ENCODE measurements at regions not wholly inside any gene's neighbourhood (a gene's known extent, or its start where the extent isn't known, plus 50 kb on each side); places are given as distances from the start of the nearest gene placed in this dataset.

DNA sequence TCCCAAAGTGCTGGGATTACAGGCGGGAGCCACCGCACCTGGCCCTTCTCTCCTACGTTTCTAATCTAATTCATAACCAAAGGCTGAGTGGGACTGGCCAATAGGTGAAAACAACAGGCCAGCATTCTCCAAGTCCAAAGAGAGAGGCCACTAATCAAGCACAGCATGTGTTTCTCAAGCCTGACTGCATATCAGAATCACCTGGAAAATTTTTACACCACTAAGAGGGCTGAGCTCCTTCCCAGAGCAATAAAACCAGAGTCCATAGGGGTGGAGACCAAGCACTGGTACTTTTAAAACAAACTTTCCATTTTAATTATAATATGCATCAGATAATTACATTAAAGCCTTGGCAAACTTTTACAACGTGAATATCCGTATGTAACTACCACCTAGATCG, 254.4 kb downstream of the OPA1 start:
- Histone ChIP-seq H2BK5ac (ENCODE audit: insufficient read length, low read length) (no peak overlapping the region), H3K18ac (ENCODE audit: insufficient read length, low read depth, low read length) (no peak overlapping the region), H2BK120ac (ENCODE audit: low read depth, low read length, poor library complexity, severe bottlenecking) (no peak overlapping the region), H3K4ac (ENCODE audit: low read depth, low read length) (no peak overlapping the region), H3K4me2 (ENCODE audit: insufficient read depth, insufficient read length, low read length) (no peak overlapping the region), H3K23ac (ENCODE audit: insufficient read length, low read depth, low read length) (no peak overlapping the region), H3T11ph (ENCODE audit: low read length) (no peak overlapping the region), H3K14ac (ENCODE audit: insufficient read depth, low read length) (no peak overlapping the region), H2BK12ac (ENCODE audit: insufficient read length, low read depth, low read length) (no peak overlapping the region), H3K4me1 (ENCODE audit: insufficient read depth, low read length) (no peaks in the 10 kb centered on the region; the same call in 1 of the 2 replicates), H3K23me2 (ENCODE audit: insufficient read length, low read depth, low read length, poor library complexity, severe bottlenecking) (no peaks in the 10 kb centered on the region), H4K20me1 (ENCODE audit: control insufficient read depth, insufficient read depth, insufficient read length) (no peaks in the 10 kb centered on the region), H3K56ac (ENCODE audit: insufficient read length, low read depth, low read length) (no peak overlapping the region), H4K91ac (ENCODE audit: insufficient read length, low read depth, low read length) (no peak overlapping the region), H4K5ac (ENCODE audit: insufficient read length, low read depth, low read length) (no peak overlapping the region), H4K8ac (replicated peaks; ENCODE audit: insufficient read length, low read depth, low read length) (no peak overlapping the region), H2BK15ac (ENCODE audit: low read depth, low read length) (no peak overlapping the region), H3K27ac (ENCODE audit: insufficient read length, low read depth, low read length) (no peak overlapping the region), H3K9ac (ENCODE audit: extremely low read depth, insufficient read length, low read length) (no peak overlapping the region), H3K9me3 (ENCODE audit: control insufficient read depth, low read depth, low read length) (no peaks in the 10 kb centered on the region), H2BK20ac (ENCODE audit: low read depth, low read length, poor library complexity, severe bottlenecking) (no peak overlapping the region), H3K27me3 (ENCODE audit: insufficient read depth, low read length) (no peaks in the 10 kb centered on the region), H3K79me1 (ENCODE audit: insufficient read depth, low read depth, low read length, poor library complexity, severe bottlenecking) (no peaks in the 10 kb centered on the region), H2AK5ac (ENCODE audit: insufficient read length, low read length) (no peak overlapping the region), H3K79me2 (ENCODE audit: insufficient read depth, low read length) (no peaks in the 10 kb centered on the region), H2AFZ (ENCODE audit: low read length) (no peak overlapping the region)
- no peak for DNase-seq
- H3K27me3 Mint-ChIP-seq (ENCODE audit: low read depth): peaks cover 24% of the 10 kb centered on the region
- TF ChIP-seq, protein P1, sequence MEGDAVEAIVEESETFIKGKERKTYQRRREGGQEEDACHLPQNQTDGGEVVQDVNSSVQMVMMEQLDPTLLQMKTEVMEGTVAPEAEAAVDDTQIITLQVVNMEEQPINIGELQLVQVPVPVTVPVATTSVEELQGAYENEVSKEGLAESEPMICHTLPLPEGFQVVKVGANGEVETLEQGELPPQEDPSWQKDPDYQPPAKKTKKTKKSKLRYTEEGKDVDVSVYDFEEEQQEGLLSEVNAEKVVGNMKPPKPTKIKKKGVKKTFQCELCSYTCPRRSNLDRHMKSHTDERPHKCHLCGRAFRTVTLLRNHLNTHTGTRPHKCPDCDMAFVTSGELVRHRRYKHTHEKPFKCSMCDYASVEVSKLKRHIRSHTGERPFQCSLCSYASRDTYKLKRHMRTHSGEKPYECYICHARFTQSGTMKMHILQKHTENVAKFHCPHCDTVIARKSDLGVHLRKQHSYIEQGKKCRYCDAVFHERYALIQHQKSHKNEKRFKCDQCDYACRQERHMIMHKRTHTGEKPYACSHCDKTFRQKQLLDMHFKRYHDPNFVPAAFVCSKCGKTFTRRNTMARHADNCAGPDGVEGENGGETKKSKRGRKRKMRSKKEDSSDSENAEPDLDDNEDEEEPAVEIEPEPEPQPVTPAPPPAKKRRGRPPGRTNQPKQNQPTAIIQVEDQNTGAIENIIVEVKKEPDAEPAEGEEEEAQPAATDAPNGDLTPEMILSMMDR (conservative IDR thresholded peaks at IDR 0.05): no peak
- WGBS (ENCODE audit: extremely low coverage, insufficient read length, low lambda C conversion rate): no CpG with 5 or more reads among the region's 6 CpGs
- H3K27ac Mint-ChIP-seq: no peak overlapping the region
- H3K36me3 Mint-ChIP-seq (ENCODE audit: insufficient read depth in 1 of 3, low read depth in 3 of 3): no peaks in the 10 kb centered on the region; a peak in 1 of 7 replicates
- H3K4me1 Mint-ChIP-seq: peaks cover 29 to 34% of the 10 kb centered on the region in 2 experiments
- H3K9me3 Mint-ChIP-seq: peaks cover 0 to 6% of the 10 kb centered on the region in 2 experiments; a peak in 1 of 5 replicates
- no peak overlapping the region for H3K4me3 Mint-ChIP-seq

Measured in H9 (cell line).